Naive thymus-derived CD4-positive, alpha-beta T cell (primary cell): ENCODE measurements at regions not wholly inside any gene's neighbourhood (a gene's known extent, or its start where the extent isn't known, plus 50 kb on each side); places are given as distances from the start of the nearest gene placed in this dataset.
A peak's percentile ranks its signal among the peaks of the same experiment; 100 is the strongest.
"Not testable (repeated sequence)": the region's sequence is repeated elsewhere in the genome, so short reads cannot be mapped to it uniquely, and the experiment has no call there.

Experiments used
- ATAC-seq: fragments of 150-1000 bp; cut with Tn5 transposase; 2 replicates; pipeline ENCODE4 v1.10.0; 2021; ENCODE audit warnings: mild to moderate bottlenecking, moderate library complexity
- CTCF ChIA-PET: fragments of 350-600 bp; sonication (Branson Sonifier 250); formaldehyde crosslinking; loops from one replicate; lab custom pipeline; 2021; ENCODE audit warnings: antibody characterized with exemption; lab: Charles Lee
- POLR2A ChIA-PET: fragments of 350-600 bp; sonication (Branson Sonifier 250); formaldehyde crosslinking; loops from one replicate; lab custom pipeline; 2021; ENCODE audit warnings: antibody characterized with exemption, inconsistent platforms; lab: Charles Lee
- DNase-seq, 9 donors: peaks; one replicate each; pipeline versions ENCODE4 v3.0.0 to v3.0.0-alpha.2; 2020 to 2022; ENCODE audit warnings: mixed read lengths in 1 of 9
- H3K27ac ChIP-seq: one replicate; pipeline ENCODE4 v1.7.0; 2013; ENCODE audit warnings: mild to moderate bottlenecking, low read depth, low read length, moderate library complexity
- H3K27me3 ChIP-seq, 2 donors: one replicate each; pipeline ENCODE4 v1.7.0; 2013; ENCODE audit warnings: low read length in 2 of 2, mild to moderate bottlenecking in 2 of 2, moderate library complexity in 2 of 2; ENCODE audit not compliant: control insufficient read depth in 2 of 2, insufficient read depth in 2 of 2
- H3K36me3 ChIP-seq, 3 experiments: 1 replicate in 2 of 3; 2 replicates in 1 of 3; pipeline ENCODE4 v1.7.0; 2013; ENCODE audit warnings: low read length in 3 of 3, mild to moderate bottlenecking in 3 of 3, moderate library complexity in 1 of 3; ENCODE audit not compliant: insufficient read depth in 3 of 3, control insufficient read depth in 2 of 3
- H3K4me1 ChIP-seq, 2 donors: one replicate each; pipeline ENCODE4 v1.7.0; 2013; ENCODE audit warnings: low read length in 2 of 2, mild to moderate bottlenecking in 2 of 2, moderate library complexity in 1 of 2; ENCODE audit not compliant: control insufficient read depth in 2 of 2, insufficient read depth in 2 of 2
- H3K4me3 ChIP-seq: 2 replicates; pipeline ENCODE4 v1.7.0; 2013; ENCODE audit warnings: mild to moderate bottlenecking, low read length
- H3K9me3 ChIP-seq, 3 experiments: 1 replicate in 2 of 3; 2 replicates in 1 of 3; pipeline ENCODE4 v1.7.0; 2013; ENCODE audit warnings: low read length in 3 of 3; ENCODE audit not compliant: control insufficient read depth in 2 of 3
- H3K27ac Mint-ChIP-seq, 9 donors: one replicate each; pipeline ENCODE4 v1.8.0; 2020 to 2022; ENCODE audit warnings: mixed read lengths in 9 of 9, mild to moderate bottlenecking in 8 of 9, moderate library complexity in 5 of 9, inconsistent platforms in 2 of 9
- H3K27me3 Mint-ChIP-seq, 5 donors: one replicate each; pipeline ENCODE4 v1.8.0; 2021 to 2022; ENCODE audit warnings: mixed read lengths in 5 of 5, mild to moderate bottlenecking in 1 of 5
- H3K36me3 Mint-ChIP-seq, 5 donors: one replicate each; pipeline ENCODE4 v1.8.0; 2020 to 2022; ENCODE audit warnings: mixed read lengths in 5 of 5, mild to moderate bottlenecking in 3 of 5, inconsistent platforms in 1 of 5
- H3K4me1 Mint-ChIP-seq, 7 donors: one replicate each; pipeline ENCODE4 v1.8.0; 2020 to 2022; ENCODE audit warnings: mixed read lengths in 7 of 7, mild to moderate bottlenecking in 3 of 7, inconsistent platforms in 1 of 7
- H3K4me3 Mint-ChIP-seq, 10 donors: one replicate each; pipeline ENCODE4 v1.8.0; 2020 to 2022; ENCODE audit warnings: mild to moderate bottlenecking in 10 of 10, mixed read lengths in 10 of 10, moderate library complexity in 6 of 10, inconsistent platforms in 2 of 10
- H3K9me3 Mint-ChIP-seq, 11 donors: one replicate each; pipeline ENCODE4 v1.8.0; 2020 to 2022; ENCODE audit warnings: mixed read lengths in 11 of 11, mild to moderate bottlenecking in 4 of 11, inconsistent platforms in 1 of 11, moderate library complexity in 1 of 11
- intact Hi-C, 2 donors: fragments of 100-400 bp; cut with micrococcal nuclease; formaldehyde crosslinking; loops; one replicate each; pipeline ENCODE4 v1.15.1; 2023

DNA sequence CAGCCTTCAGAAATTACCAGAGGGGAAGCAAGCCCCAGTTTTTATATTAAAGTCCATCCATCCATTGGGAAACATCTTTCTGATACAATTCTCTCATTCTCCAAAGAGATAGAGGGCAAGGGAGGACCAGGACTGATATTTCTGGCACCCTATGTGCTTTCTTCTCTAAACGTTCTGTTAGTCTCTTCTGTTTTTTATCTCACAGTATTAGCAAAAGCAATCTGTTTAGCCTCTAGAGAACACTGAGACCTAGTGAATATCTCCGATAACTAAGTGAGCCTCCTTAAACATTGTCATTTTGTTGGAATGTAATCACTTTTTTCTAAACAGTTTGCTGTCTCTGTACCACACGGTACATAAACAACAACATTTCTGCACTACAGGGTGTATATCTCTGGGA, 464.6 kb downstream of the JRKL start:
- Mint-ChIP-seq H3K4me1 (no peaks in the 10 kb centered on the region), H3K27ac (no peak overlapping the region), H3K4me3 (no peak overlapping the region), H3K27me3 (no peaks in the 10 kb centered on the region), H3K9me3 (peaks cover 0 to 16% (median 3%) of the 10 kb centered on the region in 11 donors), H3K36me3 (no peaks in the 10 kb centered on the region)
- Histone ChIP-seq H3K9me3 (peaks cover 0 to 5% (median 0%) of the 10 kb centered on the region in 3 experiments), H3K27ac (no peak overlapping the region), H3K36me3 (no peaks in the 10 kb centered on the region), H3K27me3 (no peaks in the 10 kb centered on the region), H3K4me3 (no peak overlapping the region), H3K4me1 (no peaks in the 10 kb centered on the region)
- ChIA-PET CTCF (no interaction called here), POLR2A (interaction anchor here (0.8 kb wide), 1 partner anchor 10 kb away, joined by 3 read pairs; no protein-coding TSS in a partner anchor)
- intact Hi-C loops = no loop called here
- DNase-seq (no peak), ATAC-seq (no peak)

DNA sequence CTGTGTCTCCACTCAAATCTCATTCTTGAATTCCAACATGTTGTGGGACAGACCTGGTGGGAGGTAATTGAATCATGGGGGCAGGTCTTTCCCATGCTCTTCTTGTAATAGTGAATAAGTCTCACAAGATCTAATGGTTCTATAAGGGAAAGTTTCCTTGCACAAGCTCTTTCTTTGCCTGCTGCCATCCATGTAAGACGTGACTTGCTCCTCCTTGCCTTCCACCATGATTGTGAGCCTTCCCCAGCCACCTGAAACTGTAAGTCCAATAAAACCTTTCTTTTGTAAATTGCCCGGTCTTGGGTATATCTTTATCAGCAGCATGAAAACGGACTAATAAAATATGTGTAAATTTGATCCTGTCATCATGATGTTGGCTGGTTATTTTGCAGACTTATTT, 471.9 kb downstream of the JRKL start:
- H3K4me3 ChIP-seq, H3K4me1 ChIP-seq, H3K27me3 Mint-ChIP-seq, DNase-seq, H3K27ac ChIP-seq, POLR2A ChIA-PET, H3K27me3 ChIP-seq, H3K36me3 ChIP-seq, CTCF ChIA-PET, H3K4me1 Mint-ChIP-seq, intact Hi-C loops, H3K36me3 Mint-ChIP-seq, H3K4me3 Mint-ChIP-seq, H3K27ac Mint-ChIP-seq, H3K9me3 ChIP-seq, ATAC-seq: not testable (repeated sequence)
- H3K9me3 Mint-ChIP-seq = peaks cover 0 to 31% (median 3%) of the 10 kb centered on the region in 11 donors

DNA sequence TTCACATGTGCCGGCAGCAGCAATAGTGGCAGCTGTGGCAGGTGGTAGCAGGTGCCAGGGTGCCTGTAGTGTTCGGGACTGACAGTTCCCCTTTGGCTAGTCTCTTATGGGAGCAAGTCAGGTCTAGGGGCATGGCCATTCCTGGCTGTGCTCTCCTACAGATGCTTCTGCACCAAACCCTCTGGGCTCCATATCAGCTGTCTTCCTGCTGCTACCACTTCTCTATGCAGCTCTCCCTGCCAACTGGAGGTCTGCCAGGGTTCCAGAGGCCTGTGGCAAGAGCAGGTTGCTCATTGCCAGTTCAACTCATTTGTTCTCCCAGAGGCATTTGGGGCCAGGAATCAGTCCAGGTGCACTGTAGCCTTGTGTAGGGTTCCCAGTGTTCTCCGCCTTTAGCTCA, 473.7 kb downstream of the JRKL start:
- H3K9me3 ChIP-seq = no peaks in the 10 kb centered on the region
- no peaks in the 10 kb centered on the region for H3K4me1 Mint-ChIP-seq
- intact Hi-C loops = no loop called here
- POLR2A ChIA-PET = no interaction called here
- no peaks in the 10 kb centered on the region for H3K27me3 Mint-ChIP-seq
- H3K4me3 Mint-ChIP-seq = no peak overlapping the region
- H3K27me3 ChIP-seq = no peaks in the 10 kb centered on the region
- no peaks in the 10 kb centered on the region for H3K4me1 ChIP-seq
- H3K27ac ChIP-seq = no peak overlapping the region
- no peaks in the 10 kb centered on the region for H3K36me3 Mint-ChIP-seq
- H3K36me3 ChIP-seq = no peaks in the 10 kb centered on the region
- CTCF ChIA-PET = no interaction called here
- no peak for DNase-seq
- H3K9me3 Mint-ChIP-seq = peaks cover 0 to 27% (median 3%) of the 10 kb centered on the region in 11 donors
- no peak overlapping the region for H3K27ac Mint-ChIP-seq
- no peak overlapping the region for H3K4me3 ChIP-seq
- ATAC-seq = no peak

DNA sequence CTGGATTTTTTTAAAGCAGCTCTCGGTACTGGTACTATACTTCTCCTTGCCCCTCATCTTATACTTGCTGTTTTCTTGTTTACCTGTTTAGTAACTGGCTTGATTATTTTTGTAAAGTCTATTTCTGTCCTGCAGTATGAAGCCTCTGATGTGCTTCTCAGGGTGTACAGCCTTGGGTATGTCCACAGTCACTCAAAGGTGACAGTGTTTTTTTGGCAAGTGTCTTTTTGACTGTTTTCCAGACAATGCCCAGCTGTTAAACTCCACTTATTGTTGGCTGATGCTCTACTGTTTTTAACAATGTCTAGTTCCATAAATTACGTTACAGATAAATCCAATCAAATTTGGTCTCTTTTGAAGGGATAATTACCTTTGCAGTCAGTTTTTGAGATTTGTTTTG, 475.2 kb downstream of the JRKL start:
- DNase-seq (no peak), ATAC-seq (no peak)
- H3K4me1 ChIP-seq = no peaks in the 10 kb centered on the region
- H3K27me3 Mint-ChIP-seq = no peaks in the 10 kb centered on the region
- no peaks in the 10 kb centered on the region for H3K9me3 ChIP-seq
- H3K4me1 Mint-ChIP-seq = no peaks in the 10 kb centered on the region
- ChIA-PET CTCF (no interaction called here), POLR2A (no interaction called here)
- intact Hi-C loops = no loop called here
- no peak overlapping the region for H3K27ac Mint-ChIP-seq
- H3K4me3 Mint-ChIP-seq = no peak overlapping the region
- no peak overlapping the region for H3K4me3 ChIP-seq
- H3K9me3 Mint-ChIP-seq = peaks cover 0 to 27% (median 3%) of the 10 kb centered on the region in 11 donors
- no peaks in the 10 kb centered on the region for H3K36me3 ChIP-seq
- no peaks in the 10 kb centered on the region for H3K36me3 Mint-ChIP-seq
- H3K27me3 ChIP-seq = no peaks in the 10 kb centered on the region
- H3K27ac ChIP-seq = no peak overlapping the region

DNA sequence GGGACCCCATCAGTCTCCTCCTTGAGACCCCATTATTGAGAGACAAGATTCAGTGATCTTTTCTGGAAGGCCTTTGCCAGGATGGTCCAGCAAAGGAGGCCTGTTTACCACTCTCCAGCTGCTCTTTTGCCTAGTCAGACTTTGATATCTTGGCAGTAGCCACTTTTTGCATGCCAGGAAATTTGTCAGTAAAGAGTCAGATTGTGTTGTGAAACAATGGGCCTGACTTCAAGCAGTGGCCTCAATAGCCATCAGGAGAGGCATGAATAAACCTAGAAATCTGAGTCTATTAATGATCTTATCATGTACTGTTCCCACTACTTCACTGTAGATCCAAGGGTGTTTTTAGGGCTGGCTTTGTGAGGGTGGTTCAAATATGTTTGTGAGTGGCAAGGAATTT, 479.4 kb downstream of the JRKL start:
- ChIA-PET POLR2A (no interaction called here), CTCF (no interaction called here)
- intact Hi-C loops = no loop called here
- Histone ChIP-seq H3K4me1 (no peaks in the 10 kb centered on the region), H3K36me3 (no peaks in the 10 kb centered on the region), H3K4me3 (no peak overlapping the region), H3K27me3 (no peaks in the 10 kb centered on the region), H3K9me3 (no peaks in the 10 kb centered on the region), H3K27ac (no peak overlapping the region)
- Mint-ChIP-seq H3K9me3 (peaks cover 0 to 11% (median under 1%) of the 10 kb centered on the region in 11 donors), H3K27me3 (no peaks in the 10 kb centered on the region), H3K4me1 (no peaks in the 10 kb centered on the region), H3K4me3 (no peak overlapping the region), H3K36me3 (no peaks in the 10 kb centered on the region), H3K27ac (no peak overlapping the region)
- DNase-seq (no peak), ATAC-seq (no peak)

DNA sequence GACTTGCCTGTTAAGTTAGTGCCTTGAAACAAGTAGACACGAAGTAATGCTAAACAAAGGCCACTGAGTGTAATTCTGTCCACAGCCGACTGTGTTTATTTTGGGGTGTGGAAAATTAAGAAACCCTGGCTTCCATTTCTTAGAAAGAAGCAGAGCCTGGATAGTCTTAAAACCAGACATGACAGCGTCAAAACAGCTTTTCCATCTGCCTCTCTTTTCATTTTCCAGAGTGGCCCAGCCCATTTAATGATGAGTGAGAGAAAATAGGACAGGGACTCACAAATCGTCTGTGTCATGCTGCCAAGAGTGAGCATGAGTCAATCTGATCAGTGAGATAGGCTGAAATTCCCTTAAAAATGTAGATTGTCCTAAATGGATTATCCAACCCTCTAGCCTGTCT, 485.9 kb downstream of the JRKL start:
- Mint-ChIP-seq H3K27me3 (no peaks in the 10 kb centered on the region), H3K4me3 (no peak overlapping the region), H3K36me3 (no peaks in the 10 kb centered on the region), H3K9me3 (peaks cover 0 to 6% (median 0%) of the 10 kb centered on the region in 11 donors), H3K4me1 (no peaks in the 10 kb centered on the region), H3K27ac (no peak overlapping the region)
- no peaks in the 10 kb centered on the region for H3K4me1 ChIP-seq
- H3K9me3 ChIP-seq = peaks cover 0 to 6% (median 0%) of the 10 kb centered on the region in 3 experiments
- ChIA-PET POLR2A (no interaction called here), CTCF (no interaction called here)
- no peaks in the 10 kb centered on the region for H3K36me3 ChIP-seq
- H3K27me3 ChIP-seq = no peaks in the 10 kb centered on the region
- H3K4me3 ChIP-seq = no peak overlapping the region
- intact Hi-C loops = no loop called here
- no peak overlapping the region for H3K27ac ChIP-seq
- ATAC-seq (no peak), DNase-seq (no peak)

DNA sequence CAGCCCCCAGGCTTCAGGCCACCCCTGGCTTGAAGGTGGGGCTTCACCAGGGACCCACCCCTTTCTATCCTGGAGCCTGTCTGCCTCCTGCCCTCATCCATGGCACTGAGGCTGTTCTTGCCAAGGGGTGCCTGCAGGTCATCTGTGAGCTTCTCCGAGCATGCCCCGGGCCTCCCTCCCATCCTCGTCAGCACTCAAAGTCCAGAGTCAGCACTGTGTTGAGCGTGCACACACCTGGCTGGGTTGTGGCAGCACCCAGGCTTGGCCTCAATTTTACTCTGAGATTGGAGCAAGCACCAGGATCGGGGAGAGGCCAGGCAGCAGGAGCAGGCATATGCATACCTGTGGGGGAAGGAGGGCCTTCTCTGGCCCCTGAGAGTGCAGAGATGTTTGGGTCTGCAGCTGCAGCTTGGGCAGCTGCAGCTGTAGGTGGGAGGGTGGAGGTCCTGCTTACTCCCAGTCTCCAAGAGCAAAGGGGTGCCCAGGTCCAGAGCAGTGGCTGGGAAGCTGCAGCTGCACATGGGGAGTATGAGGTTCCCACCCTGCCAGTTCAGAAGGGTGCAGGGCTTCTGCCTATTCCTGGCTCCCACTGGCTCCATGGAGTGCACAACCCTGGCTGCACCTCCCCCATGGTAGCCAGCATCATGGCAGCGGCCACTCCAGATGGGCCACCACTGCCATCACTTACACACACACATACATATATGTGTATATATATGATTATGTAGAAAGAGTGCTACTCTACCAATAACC, 488.7 kb downstream of the JRKL start:
- H3K27me3 Mint-ChIP-seq = no peaks in the 10 kb centered on the region
- no peak overlapping the region for H3K27ac Mint-ChIP-seq
- Histone ChIP-seq H3K4me1 (no peaks in the 10 kb centered on the region), H3K27ac (no peak overlapping the region), H3K27me3 (no peaks in the 10 kb centered on the region), H3K4me3 (no peak overlapping the region), H3K36me3 (no peaks in the 10 kb centered on the region), H3K9me3 (peaks cover 0 to 6% (median 0%) of the 10 kb centered on the region in 3 experiments)
- intact Hi-C loops = no loop called here
- H3K4me3 Mint-ChIP-seq = no peak overlapping the region
- CTCF ChIA-PET = no interaction called here
- H3K36me3 Mint-ChIP-seq = no peaks in the 10 kb centered on the region
- DNase-seq (no peak), ATAC-seq (peak; percentile 12)
- no peaks in the 10 kb centered on the region for H3K4me1 Mint-ChIP-seq
- peaks cover 0 to 10% (median 4%) of the 10 kb centered on the region in 11 donors for H3K9me3 Mint-ChIP-seq
- POLR2A ChIA-PET = no interaction called here
